H1 (cell line): ENCODE measurements at regions not wholly inside any gene's neighbourhood (a gene's known extent, or its start where the extent isn't known, plus 50 kb on each side); places are given as distances from the start of the nearest gene placed in this dataset.

ENCODE experiments used
- BACH1 ChIP-seq: IDR thresholded peaks from 2 replicates; pipeline ENCODE4 v1.6.1; 2012; ENCODE audit warnings: low read length, improper control_type of control experiment
- CTCF ChIP-seq, 3 experiments: IDR thresholded peaks; 1 replicate in 2 of 3; 2 replicates in 1 of 3; pipeline versions ENCODE4 v1.5.1 to v1.6.1; 2011; ENCODE audit warnings: low read length in 3 of 3, mild to moderate bottlenecking in 3 of 3, inconsistent platforms in 2 of 3, low read depth in 1 of 3, moderate library complexity in 1 of 3; ENCODE audit not compliant: insufficient read depth in 1 of 3; ENCODE audit errors: control extremely low read depth in 1 of 3
- POLR2A ChIP-seq, 2 experiments: IDR thresholded peaks; 1 replicate in 1 of 2; 2 replicates in 1 of 2; pipeline ENCODE4 v1.6.1; 2011; ENCODE audit warnings: low read depth in 2 of 2, low read length in 2 of 2, mild to moderate bottlenecking in 2 of 2; ENCODE audit errors: control extremely low read depth in 1 of 2
- RAD21 ChIP-seq, 2 experiments: IDR thresholded peaks in 1 of 2; conservative IDR thresholded peaks in 1 of 2; 2 replicates each; pipeline ENCODE4 v1.6.1; 2011; ENCODE audit warnings: low read depth in 2 of 2, low read length in 2 of 2, improper control_type of control experiment in 1 of 2, inconsistent platforms in 1 of 2, mild to moderate bottlenecking in 1 of 2, moderate library complexity in 1 of 2
- TF ChIP-seq, protein P1 (sequence below): IDR thresholded peaks from 2 replicates; pipeline ENCODE4 v1.6.1; 2011; ENCODE audit warnings: low read length, improper control_type of control experiment

GRCh38 chr6:56727097-56727850, 84.6 kb upstream of the DST start:
- no peak for TF ChIP-seq CTCF (IDR thresholded peaks at IDR 0.05; ENCODE audit: control extremely low read depth in 1 of 3, insufficient read depth in 1 of 3, low read depth in 1 of 3, low read length in 3 of 3)
- TF ChIP-seq BACH1, result no peak
- no peak for TF ChIP-seq POLR2A (IDR thresholded peaks at IDR 0.05; ENCODE audit: control extremely low read depth in 1 of 2, low read depth in 2 of 2, low read length in 2 of 2)
- TF ChIP-seq, protein P1, sequence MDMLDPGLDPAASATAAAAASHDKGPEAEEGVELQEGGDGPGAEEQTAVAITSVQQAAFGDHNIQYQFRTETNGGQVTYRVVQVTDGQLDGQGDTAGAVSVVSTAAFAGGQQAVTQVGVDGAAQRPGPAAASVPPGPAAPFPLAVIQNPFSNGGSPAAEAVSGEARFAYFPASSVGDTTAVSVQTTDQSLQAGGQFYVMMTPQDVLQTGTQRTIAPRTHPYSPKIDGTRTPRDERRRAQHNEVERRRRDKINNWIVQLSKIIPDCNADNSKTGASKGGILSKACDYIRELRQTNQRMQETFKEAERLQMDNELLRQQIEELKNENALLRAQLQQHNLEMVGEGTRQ, result no peak
- TF ChIP-seq RAD21 (IDR thresholded peaks at IDR 0.05 in 1 of 2, conservative IDR thresholded peaks at IDR 0.05 in 1 of 2; ENCODE audit: low read depth in 2 of 2, low read length in 2 of 2), result no peak
